WTC11 (cell line): ENCODE measurements at regions not wholly inside any gene's neighbourhood (a gene's known extent, or its start where the extent isn't known, plus 50 kb on each side); places are given as distances from the start of the nearest gene placed in this dataset.

Experiments used
- ATAC-seq: fragments of 200-7000 bp; cut with Tn5 transposase; 2 replicates; pipeline ENCODE4 v1.10.0; 2021; ENCODE audit warnings: mild to moderate bottlenecking, moderate library complexity
- CTCF ChIA-PET: fragments of 300-600 bp; sonication (Branson Sonifier 250); formaldehyde crosslinking; loops from one replicate; lab custom pipeline; 2021; ENCODE audit warnings: antibody characterized with exemption; lab: Charles Lee
- POLR2A ChIA-PET: fragments of 350-600 bp; sonication (Branson Sonifier 250); formaldehyde crosslinking; loops from one replicate; lab custom pipeline; 2021; ENCODE audit warnings: antibody characterized with exemption; lab: Charles Lee
- DNase-seq: peaks from one replicate; pipeline ENCODE4 v3.0.0; 2021; ENCODE audit warnings: low spot score
- H3K27ac Mint-ChIP-seq: 2 replicates; pipeline ENCODE4 v1.8.0; 2021; ENCODE audit warnings: mixed read lengths
- H3K27me3 Mint-ChIP-seq: 2 replicates; pipeline ENCODE4 v1.8.0; 2021; ENCODE audit warnings: low read depth, mild to moderate bottlenecking, moderate library complexity, mixed read lengths
- H3K36me3 Mint-ChIP-seq: 2 replicates; pipeline ENCODE4 v1.8.0; 2021; ENCODE audit warnings: mixed read lengths
- H3K4me1 Mint-ChIP-seq: 2 replicates; pipeline ENCODE4 v1.8.0; 2022; ENCODE audit warnings: mixed read lengths
- H3K4me3 Mint-ChIP-seq: 2 replicates; pipeline ENCODE4 v1.8.0; 2021; ENCODE audit warnings: mild to moderate bottlenecking, moderate library complexity, mixed read lengths
- H3K9me3 Mint-ChIP-seq: 2 replicates; pipeline ENCODE4 v1.8.0; 2021; ENCODE audit warnings: mixed read lengths
- AFF4 ChIP-seq: sonication (generic); formaldehyde crosslinking; IDR thresholded peaks from 2 replicates; pipeline ENCODE4 v1.8.1; 2023; ENCODE audit warnings: mild to moderate bottlenecking, missing genetic modification reagents, borderline replicate concordance
- ATF1 ChIP-seq: sonication (generic); formaldehyde crosslinking; IDR thresholded peaks from 2 replicates; pipeline ENCODE4 v1.8.1; 2023; ENCODE audit warnings: mild to moderate bottlenecking, moderate library complexity, missing genetic modification reagents
- ATF3 ChIP-seq: sonication (generic); formaldehyde crosslinking; conservative IDR thresholded peaks from 2 replicates; pipeline ENCODE4 v1.8.1; 2022; ENCODE audit warnings: mild to moderate bottlenecking, missing genetic modification reagents
- CBFB ChIP-seq: sonication (generic); formaldehyde crosslinking; IDR thresholded peaks from 2 replicates; pipeline ENCODE4 v1.8.1; 2022; ENCODE audit warnings: mild to moderate bottlenecking, low read depth, missing genetic modification reagents
- GABPB1 ChIP-seq: sonication (generic); formaldehyde crosslinking; IDR thresholded peaks from 2 replicates; pipeline ENCODE4 v1.8.1; 2023; ENCODE audit warnings: mild to moderate bottlenecking, missing genetic modification reagents
- GRHL2 ChIP-seq: fragments of 250-450 bp; sonication (Bioruptor Pico); IDR thresholded peaks from 2 replicates; pipeline ENCODE4 v1.8.0; 2022; ENCODE audit warnings: mild to moderate bottlenecking, moderate library complexity; ENCODE audit not compliant: insufficient replicate concordance, severe bottlenecking
- HMGXB4 ChIP-seq: sonication (generic); formaldehyde crosslinking; IDR thresholded peaks from 2 replicates; pipeline ENCODE4 v1.8.1; 2023; ENCODE audit warnings: mild to moderate bottlenecking, moderate library complexity, missing genetic modification reagents
- JUN ChIP-seq: sonication (generic); formaldehyde crosslinking; IDR thresholded peaks from 2 replicates; pipeline ENCODE4 v1.8.0; 2023; ENCODE audit warnings: mild to moderate bottlenecking, missing genetic modification reagents
- KAT7 ChIP-seq: sonication (generic); formaldehyde crosslinking; IDR thresholded peaks from 2 replicates; pipeline ENCODE4 v1.8.1; 2023; ENCODE audit warnings: missing genetic modification reagents, mild to moderate bottlenecking, borderline replicate concordance
- OVOL2 ChIP-seq: fragments of 250-450 bp; sonication (Bioruptor Pico); IDR thresholded peaks from 2 replicates; pipeline ENCODE4 v1.9.0; 2021; ENCODE audit warnings: mild to moderate bottlenecking, borderline replicate concordance
- SOX15 ChIP-seq: fragments of 250-450 bp; sonication (Bioruptor Pico); IDR thresholded peaks from 2 replicates; pipeline ENCODE4 v1.9.0; 2021; ENCODE audit warnings: mild to moderate bottlenecking
- TEAD1 ChIP-seq: sonication (generic); formaldehyde crosslinking; IDR thresholded peaks from 2 replicates; pipeline ENCODE4 v1.8.0; 2022; ENCODE audit warnings: mild to moderate bottlenecking, missing genetic modification reagents
- USF1 ChIP-seq: sonication (generic); formaldehyde crosslinking; IDR thresholded peaks from 2 replicates; pipeline ENCODE4 v1.8.0; 2022; ENCODE audit warnings: mild to moderate bottlenecking, missing genetic modification reagents
- ZBTB21 ChIP-seq: sonication (generic); formaldehyde crosslinking; IDR thresholded peaks from 2 replicates; pipeline ENCODE4 v1.8.1; 2023; ENCODE audit warnings: mild to moderate bottlenecking, missing genetic modification reagents, borderline replicate concordance
- ZNF416 ChIP-seq: fragments of 250-450 bp; sonication (Bioruptor Pico); IDR thresholded peaks from 2 replicates; pipeline ENCODE4 v1.9.0; 2021; ENCODE audit warnings: mild to moderate bottlenecking, inconsistent platforms
- ZNF423 ChIP-seq: fragments of 250-450 bp; sonication (Bioruptor Pico); IDR thresholded peaks from 2 replicates; pipeline ENCODE4 v2.1.2; 2022; ENCODE audit warnings: mild to moderate bottlenecking, moderate library complexity
- ZNF425 ChIP-seq: fragments of 250-450 bp; sonication (Bioruptor Pico); conservative IDR thresholded peaks from 2 replicates; pipeline ENCODE4 v1.9.0; 2021; ENCODE audit warnings: mild to moderate bottlenecking
- ZNF671 ChIP-seq: fragments of 250-450 bp; sonication (Bioruptor Pico); IDR thresholded peaks from 2 replicates; pipeline ENCODE4 v1.8.0; 2021; ENCODE audit warnings: mild to moderate bottlenecking

GRCh38 chr18:77985526-77986281, 736.1 kb downstream of the GALR1 start:
- POLR2A ChIA-PET, result no interaction called here
- TF ChIP-seq ZNF671 (CRISPR knock-in tag), result no peak
- no peak for TF ChIP-seq AFF4 (CRISPR knock-in tag)
- TF ChIP-seq SOX15 (CRISPR knock-in tag), result no peak
- Mint-ChIP-seq H3K9me3 (peaks cover 61% of the 10 kb centered on the region), H3K27ac (no peak overlapping the region), H3K4me1 (peaks cover 4% of the 10 kb centered on the region; the same call in 1 of the 2 replicates), H3K27me3 (no peaks in the 10 kb centered on the region; the same call in 1 of the 2 replicates), H3K36me3 (peaks cover 22% of the 10 kb centered on the region), H3K4me3 (no peak overlapping the region)
- CTCF ChIA-PET, result no interaction called here
- no peak for ATAC-seq
- DNase-seq, result no peak

- peaks cover 2% of the 10 kb centered on the region; the same call in 1 of the 2 replicates for H3K27me3 Mint-ChIP-seq
- H3K9me3 Mint-ChIP-seq, result peaks cover 66% of the 10 kb centered on the region
- H3K4me3 Mint-ChIP-seq, result no peak overlapping the region
- no peak overlapping the region for H3K27ac Mint-ChIP-seq
- DNase-seq (no peak), ATAC-seq (no peak)
- peaks cover 31% of the 10 kb centered on the region for H3K36me3 Mint-ChIP-seq
- CTCF ChIA-PET, result no interaction called here
- peaks cover 4% of the 10 kb centered on the region; the same call in 1 of the 2 replicates for H3K4me1 Mint-ChIP-seq
- no peak for TF ChIP-seq CBFB (CRISPR knock-in tag)
- TF ChIP-seq GABPB1 (CRISPR knock-in tag), result no peak
- no peak for TF ChIP-seq KAT7 (CRISPR knock-in tag)
- TF ChIP-seq USF1 (CRISPR knock-in tag), result no peak
- no peak for TF ChIP-seq AFF4 (CRISPR knock-in tag)
- no peak for TF ChIP-seq ATF1 (CRISPR knock-in tag)
- no peak for TF ChIP-seq HMGXB4 (CRISPR knock-in tag)
- TF ChIP-seq, all 79 proteins: peak for 0
- POLR2A ChIA-PET, result no interaction called here
Observed at GRCh38 chr18:77990131-77990530, 740.5 kb downstream of the GALR1 start.

- POLR2A ChIA-PET, result no interaction called here
- no peak overlapping the region for H3K27ac Mint-ChIP-seq
- peaks cover 2% of the 10 kb centered on the region; the same call in 1 of the 2 replicates for H3K27me3 Mint-ChIP-seq
- ATAC-seq (no peak), DNase-seq (no peak)
- H3K4me3 Mint-ChIP-seq, result no peak overlapping the region
- H3K9me3 Mint-ChIP-seq, result peaks cover 66% of the 10 kb centered on the region
- H3K36me3 Mint-ChIP-seq, result peaks cover 31% of the 10 kb centered on the region
- CTCF ChIA-PET, result no interaction called here
- 0 out of 2 replicates have a peak, but pooled peaks cover 4% of the 10 kb centered on the region for H3K4me1 Mint-ChIP-seq
- TF ChIP-seq GABPB1 (CRISPR knock-in tag), result no peak
- TF ChIP-seq ZBTB21, result no peak
- no peak for TF ChIP-seq TEAD1 (CRISPR knock-in tag)
- TF ChIP-seq GRHL2 (CRISPR knock-in tag), result no peak
- no peak for TF ChIP-seq KAT7 (CRISPR knock-in tag)
- no peak for TF ChIP-seq ATF3 (CRISPR knock-in tag)
- TF ChIP-seq ZNF423 (CRISPR knock-in tag), result no peak
- no peak for TF ChIP-seq OVOL2 (CRISPR knock-in tag)
- no peak for TF ChIP-seq JUN (CRISPR knock-in tag)
- TF ChIP-seq ZNF425, result no peak
- TF ChIP-seq ZNF416, result no peak
Observed at GRCh38 chr18:77990901-77991300, 741.3 kb downstream of the GALR1 start.
